GM18519 (cell line): ENCODE measurements at regions not wholly inside any gene's neighbourhood (a gene's known extent, or its start where the extent isn't known, plus 50 kb on each side); places are given as distances from the start of the nearest gene placed in this dataset.

ENCODE experiments used
- ATAC-seq: cut with Tn5 transposase; IDR thresholded peaks from one replicate; pipeline ENCODE4 v1.9.1; 2021; ENCODE audit warnings: mild to moderate bottlenecking, moderate library complexity; ENCODE audit not compliant: unreplicated experiment, low FRiP score

- ATAC-seq = no peak
Measured at GRCh38 chr6:126795161-126795560, 323.3 kb upstream of the RSPO3 start.

- no peak for ATAC-seq
Measured at GRCh38 chr6:126797981-126798380, 320.5 kb upstream of the RSPO3 start.

GRCh38 chr6:126803769-126804168 is 314.7 kb upstream of the RSPO3 start:
- ATAC-seq = peak; percentile 23

GRCh38 chr6:126804332-126805064 is 314.0 kb upstream of the RSPO3 start:
- ATAC-seq = peak; percentile 83

- no peak for ATAC-seq
Measured at GRCh38 chr6:126805861-126806260, 312.6 kb upstream of the RSPO3 start.

GRCh38 chr6:126807876-126808275 is 310.6 kb upstream of the RSPO3 start:
- ATAC-seq = no peak

- no peak for ATAC-seq
Measured at GRCh38 chr6:126811321-126811720, 307.1 kb upstream of the RSPO3 start.

- no peak for ATAC-seq
Measured at GRCh38 chr6:126812010-126812409, 306.5 kb upstream of the RSPO3 start.

DNA sequence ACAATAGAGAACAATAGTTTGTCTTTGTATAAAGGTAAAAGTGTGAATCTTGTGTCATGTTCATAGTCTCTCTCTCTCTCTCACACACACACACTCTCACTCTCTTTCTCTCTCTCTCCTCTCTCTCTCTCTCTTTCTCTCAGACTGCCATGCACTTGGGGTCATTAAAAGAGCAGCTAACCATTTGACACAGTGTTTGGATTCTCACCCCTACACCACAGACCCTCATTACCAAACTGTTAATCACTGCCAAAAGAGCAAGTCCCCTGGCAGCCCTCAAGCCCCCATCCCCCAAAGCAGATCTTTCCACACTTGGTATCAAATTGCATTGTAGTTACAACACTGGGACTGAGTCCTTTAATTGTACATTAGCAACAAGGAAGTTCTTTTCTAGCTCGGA is 305.8 kb upstream of the RSPO3 start:
- ATAC-seq = no peak

- ATAC-seq = no peak
Measured at GRCh38 chr6:126820634-126821033, 297.8 kb upstream of the RSPO3 start.

DNA sequence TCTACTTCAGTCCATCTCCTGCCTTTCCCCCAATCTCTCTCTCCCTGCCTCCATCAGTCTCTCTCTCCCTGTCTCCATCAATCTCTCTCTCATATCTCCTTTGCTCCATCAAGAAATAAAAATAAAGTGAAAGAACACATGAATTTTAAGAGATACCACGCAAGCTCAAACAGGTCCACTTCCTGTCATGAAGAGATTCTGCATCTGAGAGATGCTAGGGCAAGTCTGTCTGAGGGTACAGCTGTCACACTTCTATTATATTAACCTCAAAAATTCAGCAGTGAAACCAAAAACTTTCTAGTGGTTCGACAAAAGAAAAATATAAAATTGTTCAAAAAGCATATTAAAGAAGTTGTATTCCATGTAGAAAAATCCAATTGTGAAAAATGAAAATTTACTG is 296.8 kb upstream of the RSPO3 start:
- ATAC-seq = no peak

- ATAC-seq = no peak
Measured at GRCh38 chr6:126824226-126824625, 294.2 kb upstream of the RSPO3 start.

DNA sequence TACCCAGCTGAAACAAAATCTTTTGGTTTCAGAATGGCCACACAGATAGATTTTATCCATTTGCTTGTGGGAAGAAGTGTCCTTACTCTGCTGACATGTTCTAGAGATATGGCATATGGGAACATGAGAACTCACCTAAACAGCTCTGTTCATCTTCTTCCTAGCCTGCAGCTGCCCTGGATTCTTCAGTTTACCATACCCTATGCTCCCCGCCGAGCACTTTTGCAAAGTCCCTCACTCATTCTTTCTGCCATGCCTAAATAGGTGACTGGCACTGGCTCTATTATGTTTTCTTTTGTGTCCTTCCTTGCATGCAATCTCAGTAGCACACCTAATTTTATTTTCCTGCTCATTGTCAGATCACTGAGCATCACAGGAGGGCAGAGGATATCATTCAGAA is 293.7 kb upstream of the RSPO3 start:
- ATAC-seq = no peak

- ATAC-seq = no peak
Measured at GRCh38 chr6:126826166-126826714, 292.2 kb upstream of the RSPO3 start.

DNA sequence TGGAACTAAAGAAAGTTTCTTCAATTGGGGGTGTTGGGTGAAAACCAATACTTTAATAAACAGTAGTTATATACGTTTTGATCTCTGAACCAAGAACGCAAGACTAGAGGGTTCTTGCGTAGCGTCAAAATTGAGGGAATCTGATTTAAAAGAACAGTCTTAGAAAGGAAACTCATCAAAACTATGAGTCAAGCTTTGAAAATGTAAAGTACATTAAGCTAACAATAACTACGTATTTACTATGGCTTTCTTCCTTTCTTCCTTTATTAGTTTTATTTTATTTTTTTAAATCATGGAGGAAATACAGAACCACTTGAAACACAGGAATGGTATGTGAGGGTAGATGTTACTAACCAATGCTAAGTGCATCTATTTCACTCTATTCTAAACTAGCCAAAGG is 287.0 kb upstream of the RSPO3 start:
- ATAC-seq = no peak

GRCh38 chr6:126842769-126843168 is 275.7 kb upstream of the RSPO3 start:
- ATAC-seq = no peak

DNA sequence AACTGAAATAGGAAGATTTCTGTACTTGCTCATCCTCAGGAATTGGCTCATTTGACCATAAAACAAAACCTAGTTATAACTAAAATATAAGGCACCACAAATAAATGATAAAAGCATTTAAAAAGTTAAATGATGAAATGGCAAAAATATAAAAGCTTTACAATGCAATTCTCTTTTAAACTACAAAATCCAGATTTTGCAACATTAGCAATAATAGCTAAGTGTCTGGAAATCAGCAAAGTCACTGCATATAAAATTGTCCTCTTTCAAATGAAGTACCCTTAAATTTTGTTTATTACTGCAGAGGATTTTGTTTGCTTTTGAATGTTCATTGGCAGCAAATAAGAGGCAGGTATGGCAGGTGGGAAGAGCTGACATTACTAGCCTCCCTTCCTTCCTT is 270.4 kb upstream of the RSPO3 start:
- ATAC-seq = no peak

DNA sequence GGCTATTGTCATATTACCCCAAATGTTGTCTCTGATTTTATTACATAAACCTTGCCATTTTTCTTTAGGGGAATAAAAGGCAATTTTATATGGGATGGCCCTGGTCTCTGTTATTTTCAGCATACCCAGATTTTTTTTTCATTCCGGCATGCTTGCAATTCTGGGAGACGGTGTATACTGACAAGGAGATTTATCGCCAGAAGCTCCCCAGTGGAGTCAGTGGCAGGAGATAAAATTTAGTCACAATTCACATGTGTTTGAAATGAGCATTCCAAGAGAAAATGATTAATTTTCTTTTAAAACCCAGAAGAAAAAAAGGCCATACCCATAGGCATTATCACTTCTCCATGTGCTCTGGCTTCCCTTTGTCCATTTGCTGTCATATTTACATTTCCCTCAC is 250.8 kb upstream of the RSPO3 start:
- no peak for ATAC-seq

DNA sequence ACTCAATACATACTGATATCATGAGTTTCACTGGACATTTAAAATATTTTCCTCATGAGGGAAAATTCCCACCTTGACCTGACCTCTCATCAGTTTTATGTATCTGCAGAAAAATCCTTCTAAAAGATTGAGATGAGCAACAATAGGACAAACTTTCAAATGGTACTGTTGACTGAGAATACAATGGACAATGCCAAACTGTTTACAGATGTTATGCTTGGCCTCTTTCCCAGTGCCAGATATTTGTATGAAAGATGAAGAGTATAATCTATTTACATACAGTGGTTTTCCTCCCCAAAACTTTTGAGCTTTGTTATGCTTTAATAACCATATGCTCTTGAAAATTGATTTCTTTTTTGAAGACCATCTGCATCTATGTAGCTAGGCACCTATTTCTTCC is 245.1 kb upstream of the RSPO3 start:
- ATAC-seq = no peak

DNA sequence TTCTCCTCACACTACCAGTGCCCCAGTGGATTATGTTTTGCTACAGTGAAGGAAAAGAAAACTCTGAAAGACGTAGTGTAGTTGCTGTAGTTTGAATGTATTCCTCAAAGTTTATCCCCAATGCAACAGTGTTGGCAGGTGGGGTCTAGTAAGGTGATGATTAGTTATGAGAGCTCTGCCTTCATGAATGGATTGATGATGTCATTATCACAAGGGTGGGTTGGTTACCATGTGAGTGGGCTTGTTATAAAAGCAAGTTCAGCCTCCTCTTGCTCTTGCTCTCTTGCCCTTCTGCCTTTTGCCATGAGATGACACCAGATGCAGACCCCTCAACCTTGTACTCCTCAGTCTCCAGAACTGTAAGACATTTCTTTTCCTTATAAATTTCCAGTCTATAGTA is 244.7 kb upstream of the RSPO3 start:
- no peak for ATAC-seq

DNA sequence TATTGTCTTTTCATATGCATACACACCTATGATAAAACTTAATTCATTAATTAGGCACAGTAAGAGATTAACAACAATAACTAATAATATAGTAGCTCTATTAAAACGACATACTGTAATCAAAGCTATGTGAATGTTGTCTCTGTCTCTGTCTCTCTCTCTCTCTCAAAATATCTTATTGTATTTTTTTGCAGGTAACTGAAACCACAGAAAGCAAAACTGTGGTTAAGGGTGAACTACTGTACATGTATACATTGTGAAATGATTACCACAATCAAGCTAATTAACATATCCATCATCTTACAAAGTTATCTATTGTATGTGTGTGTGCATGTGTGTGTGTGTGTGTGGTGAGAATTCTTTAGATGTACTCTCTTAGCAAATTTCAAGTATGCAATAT is 242.0 kb upstream of the RSPO3 start:
- ATAC-seq = no peak

- ATAC-seq = no peak
Measured at GRCh38 chr6:126880964-126881363, 237.5 kb upstream of the RSPO3 start.

GRCh38 chr6:126886106-126886505 is 232.4 kb upstream of the RSPO3 start:
- no peak for ATAC-seq
